GM21717 (cell line): ENCODE measurements at regions not wholly inside any gene's neighbourhood (a gene's known extent, or its start where the extent isn't known, plus 50 kb on each side); places are given as distances from the start of the nearest gene placed in this dataset.
"Not testable (repeated sequence)": the region's sequence is repeated elsewhere in the genome, so short reads cannot be mapped to it uniquely, and the experiment has no call there.

Source experiments
- ATAC-seq: cut with Tn5 transposase; IDR thresholded peaks from one replicate; pipeline ENCODE4 v1.9.1; 2021; ENCODE audit warnings: mild to moderate bottlenecking, moderate library complexity; ENCODE audit not compliant: unreplicated experiment

- no peak for ATAC-seq
Observed at GRCh38 chr13:22903301-22903700, 277.5 kb upstream of the SGCG start.

GRCh38 chr13:22903925-22904324 lies 276.9 kb upstream of the SGCG start:
- no peak for ATAC-seq

GRCh38 chr13:22915442-22916082 lies 265.2 kb upstream of the SGCG start:
- ATAC-seq, result no peak

- not testable (repeated sequence) for ATAC-seq
Observed at GRCh38 chr13:22916276-22916675, 264.5 kb upstream of the SGCG start.

GRCh38 chr13:22925881-22926747 lies 254.7 kb upstream of the SGCG start:
- ATAC-seq, result no peak

- no peak for ATAC-seq
Observed at GRCh38 chr13:22926748-22927400, 253.9 kb upstream of the SGCG start.

- ATAC-seq, result not testable (repeated sequence)
Observed at GRCh38 chr13:22927845-22928244, 252.9 kb upstream of the SGCG start.

- ATAC-seq, result no peak
Observed at GRCh38 chr13:22929381-22930126, 251.2 kb upstream of the SGCG start.

- no peak for ATAC-seq
Observed at GRCh38 chr13:22931576-22931975, 249.2 kb upstream of the SGCG start.

- not testable (repeated sequence) for ATAC-seq
Observed at GRCh38 chr13:22932632-22933412, 248.0 kb upstream of the SGCG start.

- no peak for ATAC-seq
Observed at GRCh38 chr13:22933571-22934181, 247.1 kb upstream of the SGCG start.

- ATAC-seq, result no peak
Observed at GRCh38 chr13:22934744-22935523, 245.8 kb upstream of the SGCG start.

- ATAC-seq, result no peak
Observed at GRCh38 chr13:22936228-22936627, 244.6 kb upstream of the SGCG start.

GRCh38 chr13:22937241-22937640 lies 243.5 kb upstream of the SGCG start:
- no peak for ATAC-seq

GRCh38 chr13:22937953-22938352 lies 242.8 kb upstream of the SGCG start:
- ATAC-seq, result no peak

GRCh38 chr13:22938576-22938975 lies 242.2 kb upstream of the SGCG start:
- no peak for ATAC-seq

GRCh38 chr13:22939157-22939556 lies 241.6 kb upstream of the SGCG start:
- ATAC-seq, result no peak

GRCh38 chr13:22940090-22940710 lies 240.6 kb upstream of the SGCG start:
- no peak for ATAC-seq

- no peak for ATAC-seq
Observed at GRCh38 chr13:22940736-22941135, 240.0 kb upstream of the SGCG start.
